Calu3 (cell line): ENCODE measurements at regions not wholly inside any gene's neighbourhood (a gene's known extent, or its start where the extent isn't known, plus 50 kb on each side); places are given as distances from the start of the nearest gene placed in this dataset.

Source experiments
- BruUV-seq: library from RNA; stranded (reverse); fragments of 400-500 nt; replicated peaks from 2 replicates; lab custom pipeline; 2021; lab: Mats Ljungman, UMichigan
- CTCF ChIA-PET: fragments of 300-600 bp; sonication (Branson Sonifier 250); formaldehyde crosslinking; loops from one replicate; lab custom pipeline; 2022; ENCODE audit warnings: antibody characterized with exemption; lab: Charles Lee
- DNase-seq: peaks from one replicate; pipeline ENCODE4 v3.0.0; 2022
- H3K27ac Mint-ChIP-seq: one replicate; pipeline ENCODE4 v1.8.0; 2022; ENCODE audit warnings: mixed read lengths; ENCODE audit not compliant: unreplicated experiment
- H3K27me3 Mint-ChIP-seq: one replicate; pipeline ENCODE4 v1.8.0; 2022; ENCODE audit warnings: mixed read lengths; ENCODE audit not compliant: unreplicated experiment
- H3K36me3 Mint-ChIP-seq: one replicate; pipeline ENCODE4 v1.8.0; 2022; ENCODE audit warnings: mild to moderate bottlenecking, moderate library complexity, mixed read lengths; ENCODE audit not compliant: insufficient read depth, unreplicated experiment
- H3K4me1 Mint-ChIP-seq: one replicate; pipeline ENCODE4 v1.8.0; 2022; ENCODE audit warnings: mild to moderate bottlenecking, low read depth, mixed read lengths; ENCODE audit not compliant: unreplicated experiment
- H3K4me3 Mint-ChIP-seq: one replicate; pipeline ENCODE4 v1.8.0; 2022; ENCODE audit warnings: mild to moderate bottlenecking, low read depth, moderate library complexity, mixed read lengths; ENCODE audit not compliant: unreplicated experiment
- H3K9me3 Mint-ChIP-seq: one replicate; pipeline ENCODE4 v1.8.0; 2022; ENCODE audit warnings: low read depth, mixed read lengths; ENCODE audit not compliant: unreplicated experiment
- intact Hi-C: fragments of 100-400 bp; cut with micrococcal nuclease; formaldehyde crosslinking; loops from one replicate; pipeline ENCODE4 v1.10.0; 2022; ENCODE audit not compliant: unreplicated experiment
- TF ChIP-seq, protein P1 (sequence below): fragments of 200-600 bp; IDR thresholded peaks from one replicate; pipeline ENCODE4 v1.8.0; 2022; ENCODE audit warnings: antibody characterized with exemption; ENCODE audit not compliant: unreplicated experiment

DNA sequence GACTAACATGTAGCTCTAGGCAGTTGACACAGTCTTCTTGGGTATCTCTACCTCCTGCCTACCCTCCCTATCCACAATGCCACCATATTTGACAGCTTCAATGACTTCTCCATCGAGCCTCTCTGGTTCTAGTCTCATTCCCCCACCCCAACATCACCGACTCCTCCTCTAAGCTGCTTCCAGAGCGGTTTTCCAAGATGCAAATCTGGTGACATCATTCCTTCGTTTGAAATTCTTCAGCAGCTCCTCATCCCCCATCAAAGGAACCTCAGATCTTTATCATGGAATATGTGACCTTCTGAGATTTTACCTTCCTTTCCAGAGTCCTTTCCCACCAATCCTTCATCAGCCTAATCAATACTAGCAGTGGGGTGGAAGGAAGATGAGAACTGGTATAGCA lies 352.4 kb upstream of the RUNX1 start:
- intact Hi-C loops = loop anchor here (2.0 to 10.0 kb wide), 4 partner anchors 106 to 511 kb away; no protein-coding TSS in a partner anchor
- CTCF ChIA-PET = interaction anchor here (0.6 to 2.3 kb wide), 9 partner anchors 106 to 512 kb away, joined by 3 to 11 read pairs (median 5); no protein-coding TSS in a partner anchor
- Mint-ChIP-seq H3K27me3 (no peaks in the 10 kb centered on the region), H3K4me1 (peaks cover 24% of the 10 kb centered on the region), H3K27ac (peak overlapping the region; percentile 37), H3K4me3 (peak overlapping the region; percentile 20), H3K9me3 (no peaks in the 10 kb centered on the region), H3K36me3 (no peaks in the 10 kb centered on the region)
- no peak for DNase-seq
- BruUV-seq = no TSS peak
- TF ChIP-seq, protein P1, sequence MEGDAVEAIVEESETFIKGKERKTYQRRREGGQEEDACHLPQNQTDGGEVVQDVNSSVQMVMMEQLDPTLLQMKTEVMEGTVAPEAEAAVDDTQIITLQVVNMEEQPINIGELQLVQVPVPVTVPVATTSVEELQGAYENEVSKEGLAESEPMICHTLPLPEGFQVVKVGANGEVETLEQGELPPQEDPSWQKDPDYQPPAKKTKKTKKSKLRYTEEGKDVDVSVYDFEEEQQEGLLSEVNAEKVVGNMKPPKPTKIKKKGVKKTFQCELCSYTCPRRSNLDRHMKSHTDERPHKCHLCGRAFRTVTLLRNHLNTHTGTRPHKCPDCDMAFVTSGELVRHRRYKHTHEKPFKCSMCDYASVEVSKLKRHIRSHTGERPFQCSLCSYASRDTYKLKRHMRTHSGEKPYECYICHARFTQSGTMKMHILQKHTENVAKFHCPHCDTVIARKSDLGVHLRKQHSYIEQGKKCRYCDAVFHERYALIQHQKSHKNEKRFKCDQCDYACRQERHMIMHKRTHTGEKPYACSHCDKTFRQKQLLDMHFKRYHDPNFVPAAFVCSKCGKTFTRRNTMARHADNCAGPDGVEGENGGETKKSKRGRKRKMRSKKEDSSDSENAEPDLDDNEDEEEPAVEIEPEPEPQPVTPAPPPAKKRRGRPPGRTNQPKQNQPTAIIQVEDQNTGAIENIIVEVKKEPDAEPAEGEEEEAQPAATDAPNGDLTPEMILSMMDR = no peak

DNA sequence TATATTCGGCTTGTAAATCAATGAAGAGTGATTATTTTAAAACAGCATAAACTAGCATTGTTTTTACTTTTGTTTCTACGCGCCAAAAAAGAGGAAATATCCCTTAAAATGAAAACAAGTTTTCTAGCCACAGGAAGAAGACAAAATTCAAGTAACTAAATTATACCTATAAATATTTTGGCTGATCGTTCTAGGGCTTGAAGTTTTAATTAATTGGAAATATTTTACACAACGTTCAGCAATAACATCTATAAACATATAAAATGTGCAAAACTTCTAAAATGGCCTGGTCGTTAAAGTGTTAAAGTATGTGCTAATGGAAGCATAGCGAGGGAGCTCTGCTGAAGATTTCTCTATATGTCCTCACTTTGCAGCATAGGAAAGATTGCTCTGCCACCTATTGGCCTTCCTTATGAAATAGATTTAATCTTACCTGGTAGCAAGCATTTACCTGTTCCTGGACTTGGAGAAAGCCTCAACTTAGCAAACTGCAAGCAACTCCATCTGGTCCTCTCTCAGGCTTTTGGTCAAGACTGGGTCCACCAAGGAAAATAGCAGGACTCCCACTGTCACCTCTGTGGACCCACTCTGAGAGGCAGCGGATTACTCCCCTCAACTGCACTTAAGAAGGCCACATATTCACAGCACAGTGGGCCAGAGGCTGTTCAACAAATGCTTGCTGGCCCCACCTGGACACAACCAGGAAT lies 351.3 kb upstream of the RUNX1 start:
- Mint-ChIP-seq H3K36me3 (no peaks in the 10 kb centered on the region), H3K27ac (peak overlapping the region; percentile 70), H3K27me3 (no peaks in the 10 kb centered on the region), H3K4me1 (peaks cover 33% of the 10 kb centered on the region), H3K9me3 (no peaks in the 10 kb centered on the region), H3K4me3 (no peak overlapping the region)
- BruUV-seq = no TSS peak
- DNase-seq = peak; percentile 44
- TF ChIP-seq, protein P1 = no peak
- CTCF ChIA-PET = interaction anchor here (0.6 to 2.3 kb wide), 15 partner anchors 10 to 627 kb away, joined by 3 to 11 read pairs (median 4); no protein-coding TSS in a partner anchor
- intact Hi-C loops = loop anchor here (1.0 to 10.0 kb wide), 7 partner anchors 107 to 510 kb away; no protein-coding TSS in a partner anchor

DNA sequence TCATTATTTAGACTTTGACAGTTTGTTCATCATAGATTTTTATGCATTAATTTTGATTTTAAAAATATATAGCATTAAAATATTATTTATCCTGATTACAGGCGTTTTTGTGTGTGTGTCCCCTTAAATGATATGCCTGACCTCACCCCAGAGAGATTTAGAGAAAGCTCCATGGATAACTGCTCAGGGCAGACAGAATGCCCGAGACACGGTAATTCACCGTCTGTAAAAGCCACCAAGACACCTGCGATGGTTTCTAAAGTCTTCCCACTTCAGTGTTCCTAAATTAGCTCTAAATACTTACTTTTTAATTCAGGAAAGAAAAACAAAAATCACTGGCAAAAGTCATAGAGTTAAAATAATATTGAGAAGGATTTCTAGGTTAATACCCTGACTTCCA lies 350.6 kb upstream of the RUNX1 start:
- Mint-ChIP-seq H3K4me1 (peaks cover 34% of the 10 kb centered on the region), H3K27me3 (no peaks in the 10 kb centered on the region), H3K27ac (peak overlapping the region; percentile 85), H3K36me3 (no peaks in the 10 kb centered on the region), H3K4me3 (no peak overlapping the region), H3K9me3 (no peaks in the 10 kb centered on the region)
- CTCF ChIA-PET = interaction anchor here (0.6 to 2.3 kb wide), 11 partner anchors 108 to 628 kb away, joined by 3 to 11 read pairs (median 8); no protein-coding TSS in a partner anchor
- BruUV-seq = no TSS peak
- DNase-seq = no peak
- intact Hi-C loops = loop anchor here (1.0 to 10.0 kb wide), 7 partner anchors 108 to 509 kb away; no protein-coding TSS in a partner anchor
- TF ChIP-seq, protein P1 = no peak

DNA sequence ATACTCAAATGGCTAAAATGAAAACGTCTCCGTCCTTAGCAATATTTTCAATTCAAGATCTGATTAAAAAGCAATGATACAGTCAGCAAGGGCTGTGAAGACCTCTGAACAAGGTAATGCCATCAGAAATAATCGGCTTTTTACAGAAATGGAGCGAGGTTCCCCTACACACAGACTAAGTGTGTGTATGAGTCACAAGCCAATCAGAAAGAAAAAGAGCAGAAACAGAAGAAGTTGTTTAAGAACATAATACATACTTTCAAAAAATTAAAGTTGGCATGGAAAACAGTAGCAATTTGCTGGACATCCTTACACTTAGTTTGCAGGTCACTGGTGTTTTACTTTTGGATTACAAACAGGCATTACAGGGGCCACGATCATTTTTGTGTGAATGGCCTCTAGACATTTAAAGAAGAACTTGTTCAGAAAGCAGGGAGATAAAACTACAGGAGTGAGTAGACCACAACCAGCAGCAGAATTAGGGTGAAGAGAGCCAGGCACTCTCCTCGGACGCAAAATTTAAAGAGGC lies 350.0 kb upstream of the RUNX1 start:
- H3K9me3 Mint-ChIP-seq = no peaks in the 10 kb centered on the region
- H3K4me3 Mint-ChIP-seq = peak overlapping the region; percentile 22
- H3K36me3 Mint-ChIP-seq = no peaks in the 10 kb centered on the region
- H3K27me3 Mint-ChIP-seq = no peaks in the 10 kb centered on the region
- TF ChIP-seq, protein P1 = no peak
- DNase-seq = no peak
- CTCF ChIA-PET = interaction anchor here (0.7 to 1.8 kb wide), 2 partner anchors 145 to 348 kb away, joined by 3 to 9 read pairs; no protein-coding TSS in a partner anchor
- peaks cover 34% of the 10 kb centered on the region for H3K4me1 Mint-ChIP-seq
- peak overlapping the region; percentile 85 for H3K27ac Mint-ChIP-seq
- BruUV-seq = no TSS peak
- intact Hi-C loops = no loop called here
